HL-60/S4 treated with retinoic acid at 250 ng/mL for 4 days and 3 days (cell line): ENCODE measurements at regions not wholly inside any gene's neighbourhood (a gene's known extent, or its start where the extent isn't known, plus 50 kb on each side); places are given as distances from the start of the nearest gene placed in this dataset.

Experiments used
- in situ Hi-C: fragments of 300-500 bp; cut with MboI; formaldehyde crosslinking; loops from 2 replicates; pipeline ENCODE4 v1.7.0; 2022; ENCODE audit warnings: low sequenced_read_pairs

- in situ Hi-C loops, result no loop called here
Measured at GRCh38 chr21:35338881-35339632, 290.0 kb upstream of the RUNX1 start.

DNA sequence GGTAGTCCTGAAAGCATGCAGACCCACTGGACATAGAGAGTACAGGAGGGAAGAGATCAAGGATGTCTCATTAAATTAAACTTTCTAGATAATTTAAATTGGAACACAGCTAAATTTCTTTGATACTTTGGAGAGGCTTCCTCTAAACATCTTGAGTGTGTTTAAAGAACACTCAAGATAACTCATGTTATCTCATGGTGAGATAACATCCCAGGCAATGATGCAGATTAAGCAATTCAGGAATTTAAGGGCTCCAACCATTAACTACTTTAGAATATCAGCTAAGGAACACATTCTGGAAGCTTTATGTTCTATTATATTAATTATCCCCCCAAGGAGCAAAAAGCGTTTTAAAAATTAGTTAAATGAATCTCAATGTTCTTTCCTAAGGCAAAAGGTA lies 289.2 kb upstream of the RUNX1 start:
- in situ Hi-C loops, result no loop called here

- in situ Hi-C loops, result no loop called here
Measured at GRCh38 chr21:35337573-35337972, 288.5 kb upstream of the RUNX1 start.

DNA sequence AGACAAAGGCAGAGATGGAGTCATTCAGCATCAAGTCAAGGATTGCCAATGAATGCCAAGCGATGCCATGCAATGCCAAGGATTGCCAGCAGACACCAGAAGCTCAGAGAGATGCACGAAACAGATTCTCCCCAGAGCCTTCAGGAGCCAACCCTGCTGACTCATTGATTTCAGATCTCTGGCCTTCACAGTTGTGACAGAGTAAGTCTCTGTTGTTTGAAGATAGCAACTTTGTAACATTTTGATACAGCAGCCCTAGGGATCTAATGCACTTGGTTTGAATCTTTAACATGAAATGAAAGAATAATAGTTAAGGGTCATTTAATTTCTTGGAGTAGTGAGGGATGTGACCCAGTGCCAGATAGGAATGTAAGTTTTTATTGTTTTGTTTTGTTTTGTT lies 287.4 kb upstream of the RUNX1 start:
- in situ Hi-C loops, result no loop called here

- in situ Hi-C loops, result no loop called here
Measured at GRCh38 chr21:35335951-35336446, 286.9 kb upstream of the RUNX1 start.

- in situ Hi-C loops, result no loop called here
Measured at GRCh38 chr21:35333831-35334618, 284.9 kb upstream of the RUNX1 start.

DNA sequence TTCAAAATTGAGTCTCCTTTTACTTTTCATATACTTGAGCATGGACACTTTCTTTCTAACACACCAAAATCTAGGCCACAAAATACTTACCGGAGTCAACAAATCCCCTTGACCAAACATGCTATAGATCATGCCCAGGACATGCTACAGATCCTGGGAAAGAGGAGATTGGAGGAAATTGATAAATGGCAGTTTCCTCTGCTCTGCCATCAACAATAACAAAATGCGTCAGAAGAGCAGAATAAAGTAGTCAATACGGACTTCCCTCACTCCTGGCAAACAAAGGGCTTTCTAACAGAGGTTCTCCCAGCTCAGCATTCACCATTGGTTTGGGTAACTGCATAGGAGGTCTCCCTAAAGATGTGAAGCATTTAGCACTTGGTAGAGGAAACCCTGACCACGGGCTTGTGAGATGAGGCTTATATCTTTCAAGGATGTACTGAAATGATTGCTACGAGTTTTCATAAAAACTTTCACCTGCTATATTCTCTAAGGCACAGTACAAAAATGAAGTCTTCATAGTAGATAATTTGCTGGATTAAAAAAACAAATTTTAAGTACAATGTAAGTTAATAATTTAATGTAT lies 283.8 kb upstream of the RUNX1 start:
- in situ Hi-C loops, result no loop called here

- in situ Hi-C loops, result no loop called here
Measured at GRCh38 chr21:35329940-35330660, 281.0 kb upstream of the RUNX1 start.

- in situ Hi-C loops, result no loop called here
Measured at GRCh38 chr21:35328856-35329455, 279.9 kb upstream of the RUNX1 start.

- in situ Hi-C loops, result no loop called here
Measured at GRCh38 chr21:35326677-35327076, 277.6 kb upstream of the RUNX1 start.

- in situ Hi-C loops, result no loop called here
Measured at GRCh38 chr21:35325953-35326352, 276.9 kb upstream of the RUNX1 start.

DNA sequence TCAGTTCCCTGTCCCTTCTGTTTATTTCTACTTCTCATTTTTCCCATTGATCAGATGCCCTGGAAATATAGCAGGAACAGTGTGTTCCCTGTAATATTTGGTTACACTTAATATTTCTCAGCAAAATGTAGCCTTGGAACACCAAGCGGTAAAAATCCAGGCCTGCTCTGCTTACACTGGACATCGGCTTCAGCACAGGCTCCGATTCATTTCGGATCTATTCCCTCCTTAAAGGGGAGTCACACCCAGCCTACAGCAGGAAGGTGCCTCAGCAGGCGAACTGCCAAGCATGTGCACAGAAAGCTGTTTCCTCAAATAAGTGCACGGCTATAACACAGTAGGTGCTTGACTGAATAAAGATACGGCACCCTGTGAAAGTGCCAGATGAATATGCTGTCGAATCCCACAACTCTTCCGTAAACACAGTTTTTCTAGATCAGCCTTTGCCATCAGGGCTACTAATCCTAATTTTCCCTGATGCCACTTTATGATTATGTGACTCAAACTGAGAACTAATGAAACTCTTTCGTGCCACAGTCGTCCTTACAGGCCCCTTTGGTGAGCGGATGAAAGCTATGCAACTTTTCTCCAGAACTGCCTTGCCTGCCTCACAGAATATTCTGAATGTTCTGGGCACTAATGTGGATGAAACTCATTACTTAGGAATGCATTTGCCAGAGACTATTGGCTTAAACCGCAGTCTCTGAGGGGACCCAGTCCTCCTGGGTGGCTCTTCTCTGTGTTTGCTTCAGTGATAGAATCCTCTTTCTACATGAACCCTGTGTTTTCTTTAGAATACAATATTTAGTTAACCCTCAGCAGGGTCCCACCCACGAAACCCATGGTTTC lies 275.5 kb upstream of the RUNX1 start:
- in situ Hi-C loops, result no loop called here

GRCh38 chr21:35323947-35324346 lies 274.8 kb upstream of the RUNX1 start:
- in situ Hi-C loops, result no loop called here

DNA sequence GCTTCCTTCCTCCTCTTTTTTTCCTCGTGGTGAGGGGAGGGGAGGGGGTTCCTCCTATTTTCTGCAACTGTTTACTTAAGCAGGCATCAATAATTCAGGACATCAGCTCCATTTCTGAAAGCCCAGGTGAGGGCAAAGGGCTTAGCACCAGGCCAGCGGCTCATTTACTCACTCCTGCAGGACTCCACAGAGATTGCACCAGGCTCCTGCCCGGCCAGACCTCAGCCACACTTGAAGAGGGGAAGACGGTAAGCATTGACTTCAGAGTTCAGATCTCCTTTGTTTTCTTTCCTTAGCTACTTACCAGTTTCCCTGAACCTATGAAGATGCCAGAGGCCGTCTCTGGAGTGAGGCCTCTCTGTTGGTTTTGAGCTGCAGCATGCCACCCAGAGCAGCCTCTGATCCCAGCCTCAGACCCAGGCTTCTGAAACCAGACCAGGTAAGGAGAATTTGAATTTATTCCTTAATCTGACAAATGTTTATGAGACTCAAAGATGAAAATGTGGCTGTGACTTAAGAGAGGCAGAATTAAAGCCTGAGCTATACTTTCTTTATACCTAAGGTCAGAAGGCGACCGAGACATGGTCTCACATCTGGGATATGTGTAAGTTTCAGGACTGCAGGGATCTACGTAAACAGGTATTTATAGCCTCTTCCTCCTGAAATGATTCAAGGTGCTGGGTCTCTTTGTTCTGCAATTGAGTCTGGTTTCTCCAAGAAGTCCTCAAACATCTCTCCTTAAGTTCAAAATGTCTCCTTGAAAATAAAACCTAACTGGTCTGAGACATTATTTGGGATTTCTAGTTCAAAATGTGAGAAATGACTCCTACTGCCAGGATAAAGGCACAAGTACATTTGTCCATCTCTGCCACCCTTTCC lies 272.5 kb upstream of the RUNX1 start:
- in situ Hi-C loops, result no loop called here

DNA sequence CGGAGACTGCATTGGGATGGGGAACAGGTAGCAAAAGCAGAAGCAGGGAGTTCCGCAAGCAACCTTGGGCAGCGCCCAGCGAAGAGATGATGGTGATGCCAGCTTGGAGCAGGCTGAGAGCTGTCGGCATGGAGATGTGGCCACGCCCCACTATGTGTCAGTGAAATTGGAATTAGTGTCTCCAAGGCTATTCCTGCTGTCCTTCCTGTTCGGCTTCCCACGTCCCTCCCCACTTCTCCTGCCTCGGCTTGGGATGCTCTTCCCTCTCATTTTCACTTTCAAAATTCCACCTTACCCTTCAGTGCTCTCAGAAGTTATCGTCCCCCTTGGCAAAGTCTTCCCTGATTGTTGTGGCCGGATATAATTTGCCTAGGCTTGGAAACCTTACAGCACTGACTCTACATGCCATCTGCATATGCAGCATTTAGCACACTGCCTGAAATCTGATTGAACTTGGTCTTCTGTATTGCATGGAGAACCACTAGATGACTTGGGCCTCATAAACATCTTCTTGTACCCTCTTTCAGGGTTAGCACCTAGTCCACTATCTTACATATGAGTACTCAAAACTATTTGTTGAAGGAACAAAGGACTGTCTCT lies 270.7 kb upstream of the RUNX1 start:
- in situ Hi-C loops, result no loop called here

DNA sequence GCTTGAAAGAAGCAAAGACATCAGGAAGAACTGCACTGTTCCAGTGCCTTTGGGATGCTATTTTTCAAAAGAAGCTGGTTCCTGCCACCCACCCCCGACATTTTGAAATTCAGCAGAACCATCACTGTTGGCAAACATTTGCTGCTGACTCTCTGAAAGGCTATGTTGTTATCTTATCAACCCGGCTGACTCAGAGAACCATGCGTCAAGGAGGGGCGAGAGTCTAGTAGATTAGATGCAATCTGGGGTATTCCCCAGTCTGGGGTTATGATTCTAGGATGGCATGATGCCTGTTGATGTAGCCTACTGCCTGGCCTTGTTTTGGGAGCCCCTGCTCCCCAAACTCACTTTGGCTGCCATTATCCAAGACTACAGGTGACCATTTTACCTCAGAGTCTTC lies 267.8 kb upstream of the RUNX1 start:
- in situ Hi-C loops, result no loop called here

GRCh38 chr21:35316456-35316855 lies 267.4 kb upstream of the RUNX1 start:
- in situ Hi-C loops, result no loop called here

DNA sequence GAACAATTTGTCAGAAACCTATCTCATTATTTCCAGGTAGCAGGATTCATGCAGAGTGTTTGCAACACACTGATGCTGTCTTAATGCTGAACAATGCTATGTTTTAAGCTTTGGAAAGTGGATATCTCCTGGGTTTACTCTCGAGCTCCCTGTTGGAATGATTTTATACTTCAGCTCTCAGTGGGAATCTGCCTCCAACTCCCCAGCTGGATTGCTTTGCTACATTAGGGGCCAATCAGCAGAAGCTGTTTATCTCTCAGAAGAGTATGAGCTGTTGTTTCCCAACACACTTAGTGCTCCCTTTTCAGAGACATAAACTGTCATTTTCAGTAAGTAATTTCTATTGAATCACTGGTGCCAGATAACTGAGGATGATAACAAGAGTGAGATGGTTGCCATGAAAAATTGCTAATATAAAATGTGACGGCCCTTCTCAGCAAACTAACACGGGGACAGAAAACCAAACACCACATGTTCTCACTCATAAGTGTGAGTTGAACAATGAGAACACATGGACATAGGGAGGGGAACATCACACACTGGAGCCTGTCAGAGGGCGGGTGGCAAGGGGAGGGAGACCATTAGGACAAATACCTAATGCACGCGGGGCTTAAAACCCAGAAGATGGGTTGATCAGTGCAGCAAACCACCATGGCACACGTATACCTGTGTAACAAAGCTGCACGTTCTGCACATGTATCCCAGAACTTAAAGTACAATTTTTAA lies 265.9 kb upstream of the RUNX1 start:
- in situ Hi-C loops, result no loop called here
